ENCODE measurements at regions not wholly inside any gene's neighbourhood (a gene's known extent, or its start where the extent isn't known, plus 50 kb on each side); places are given as distances from the start of the nearest gene placed in this dataset.

DNA sequence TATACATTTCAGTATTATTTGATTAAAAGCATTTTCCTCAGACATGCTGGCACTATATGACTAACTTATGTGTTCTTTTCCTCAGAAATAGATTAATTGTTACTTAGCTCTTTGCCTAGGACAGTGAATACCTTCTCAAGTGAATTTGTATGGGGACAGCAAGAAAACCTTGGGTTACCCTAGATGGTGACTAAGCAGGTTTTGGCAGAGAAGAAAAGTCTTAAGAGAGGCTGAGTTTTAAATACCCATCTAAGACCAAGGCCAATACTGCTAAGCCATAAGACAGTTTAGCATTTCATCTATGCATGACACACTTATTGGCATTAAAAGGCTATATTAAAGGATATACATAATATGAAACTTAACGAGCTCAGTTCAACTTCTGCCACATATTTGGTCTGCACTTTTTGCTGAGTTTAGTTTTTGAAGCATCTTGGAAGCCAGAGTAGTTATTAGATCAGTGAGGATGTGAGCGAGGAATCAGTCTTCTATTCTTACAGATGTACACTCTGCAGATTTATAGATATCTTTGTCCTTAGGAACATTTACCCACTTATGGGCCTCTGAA, 54.6 kb upstream of the FAM3C start:
- DNase-seq (ENCODE audit: low read depth in 2 of 2), result no peak

DNA sequence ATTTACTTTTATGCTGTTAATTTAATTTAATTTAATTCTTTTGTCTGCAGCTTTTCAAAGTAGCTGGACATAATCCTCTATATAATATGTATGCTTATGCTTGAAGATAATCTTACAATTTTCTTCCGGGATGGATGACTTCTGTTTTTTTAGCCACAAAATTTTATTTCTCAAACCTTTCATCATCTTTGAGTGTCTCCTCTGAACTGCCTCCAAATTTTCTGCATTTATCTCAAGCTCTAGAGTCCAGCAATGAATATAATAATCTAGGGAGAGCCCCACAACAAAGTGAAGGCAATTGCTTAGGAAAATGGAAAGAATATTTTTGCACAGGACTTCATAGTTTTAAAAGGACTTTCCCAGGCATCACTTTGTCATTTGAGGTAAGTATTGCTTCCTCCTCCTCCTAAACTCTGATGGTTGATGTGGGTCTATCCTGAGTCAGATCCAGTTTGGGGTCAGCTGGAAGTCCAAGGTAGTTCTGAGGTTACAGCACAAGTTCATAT, 53.7 kb upstream of the FAM3C start:
- DNase-seq (ENCODE audit: low read depth in 2 of 2), result no peak

DNA sequence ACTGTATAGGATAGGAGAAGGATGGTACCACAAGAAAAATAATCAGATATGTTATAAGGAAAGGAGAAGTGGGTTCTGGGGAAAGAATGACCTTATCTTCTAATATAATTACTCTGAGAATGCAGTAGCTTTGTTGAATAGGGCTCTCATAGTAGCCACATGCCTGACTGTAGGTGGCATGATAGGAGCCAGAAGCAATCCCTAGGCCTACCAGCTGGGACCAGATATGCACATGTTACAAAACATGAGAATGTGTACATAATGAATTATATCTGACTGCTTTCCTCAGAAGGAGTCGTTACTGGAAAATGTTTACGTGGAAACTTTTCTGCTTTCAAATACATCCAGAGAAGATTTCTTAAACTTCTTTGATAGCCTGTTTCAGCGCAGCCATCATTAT, 53.2 kb upstream of the FAM3C start:
- no peak for DNase-seq (ENCODE audit: low read depth in 2 of 2)

DNA sequence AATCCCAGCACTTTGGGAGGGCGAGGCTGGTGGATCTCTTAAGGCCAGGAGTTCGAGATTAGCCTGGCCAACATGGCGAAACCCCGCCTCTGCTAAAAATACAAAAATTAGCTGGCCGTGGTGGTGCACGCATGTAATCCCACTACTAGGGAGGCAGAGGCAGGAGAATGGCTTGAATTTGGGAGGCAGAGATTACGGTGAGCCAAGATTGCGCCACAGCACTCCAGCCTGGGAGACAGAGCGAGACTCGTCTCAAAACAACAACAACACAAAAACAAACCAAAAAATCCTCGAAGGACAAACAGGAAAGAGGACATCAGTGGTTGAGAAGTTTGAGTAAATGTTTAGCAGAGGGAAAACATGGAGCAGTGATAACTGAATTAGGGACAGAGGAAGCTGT, 52.3 kb upstream of the FAM3C start:
- DNase-seq (ENCODE audit: low read depth in 2 of 2), result no peak

DNA sequence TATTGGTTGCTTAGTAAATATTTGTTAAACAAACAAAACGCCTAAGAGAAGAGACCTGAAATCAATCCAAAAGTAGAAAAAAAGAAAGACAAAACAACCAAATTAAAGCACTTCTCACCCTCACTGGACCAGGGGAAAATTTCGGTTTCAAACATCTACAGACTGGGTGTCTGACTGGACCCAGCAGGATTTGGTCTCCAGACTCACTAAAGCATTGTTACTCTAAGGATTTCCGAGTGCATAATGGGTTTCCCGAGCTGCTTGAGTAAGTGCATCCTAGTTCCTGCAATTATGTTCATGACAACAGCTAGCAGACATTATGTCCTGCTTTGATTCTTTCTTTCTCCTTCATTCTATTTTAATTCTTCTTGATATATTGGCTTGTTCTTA, 51.8 kb upstream of the FAM3C start:
- no peak for DNase-seq (ENCODE audit: low read depth in 2 of 2)

DNA sequence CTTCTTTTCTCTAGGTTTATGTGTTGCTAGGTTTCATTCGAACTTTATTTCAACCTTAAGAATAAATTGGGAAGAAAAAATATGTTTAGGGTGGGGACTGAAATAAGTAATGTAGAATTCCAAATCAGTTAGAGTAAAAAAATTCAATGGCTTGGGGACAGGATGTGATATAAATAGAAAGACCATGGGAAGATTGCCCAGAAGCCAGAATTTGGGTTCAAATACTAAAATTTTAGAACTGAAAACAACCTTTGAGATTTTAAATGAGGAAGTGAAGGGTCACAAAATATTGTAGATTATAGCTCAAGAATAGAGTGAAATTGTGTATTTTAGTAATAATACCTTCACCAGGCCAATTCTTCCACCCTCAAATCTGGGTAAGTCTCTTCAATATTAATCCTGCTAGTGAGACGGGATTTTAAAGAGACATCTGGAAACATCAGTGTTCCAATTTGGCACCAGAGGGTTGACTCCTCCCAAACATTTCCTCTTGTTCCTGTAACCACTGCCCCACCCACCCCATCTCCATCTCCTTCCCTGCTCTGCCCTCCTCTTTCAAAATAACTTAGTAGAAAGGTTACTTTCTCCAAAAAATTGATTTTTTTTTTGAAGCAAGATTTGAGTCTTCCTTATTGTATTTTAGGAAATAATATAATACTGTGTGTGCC, 51.3 kb upstream of the FAM3C start:
- no peak for DNase-seq (ENCODE audit: low read depth in 2 of 2)

- no peak for DNase-seq (ENCODE audit: low read depth in 2 of 2)
These were observed 50.4 kb upstream of the FAM3C start for GRCh38 chr7:121446526-121446925.

All from fibroblast of skin of left biceps (primary cell).